KG1 (cell line): ENCODE measurements at regions not wholly inside any gene's neighbourhood (a gene's known extent, or its start where the extent isn't known, plus 50 kb on each side); places are given as distances from the start of the nearest gene placed in this dataset.
"Not testable (repeated sequence)": the region's sequence is repeated elsewhere in the genome, so short reads cannot be mapped to it uniquely, and the experiment has no call there.

Experiments
- DNase-seq: peaks from one replicate; lab custom pipeline; 2025; lab: John Stamatoyannopoulos, UW

GRCh38 chr12:107826276-107826675 is 51.8 kb downstream of the ASCL4 start:
- no peak for DNase-seq

DNA sequence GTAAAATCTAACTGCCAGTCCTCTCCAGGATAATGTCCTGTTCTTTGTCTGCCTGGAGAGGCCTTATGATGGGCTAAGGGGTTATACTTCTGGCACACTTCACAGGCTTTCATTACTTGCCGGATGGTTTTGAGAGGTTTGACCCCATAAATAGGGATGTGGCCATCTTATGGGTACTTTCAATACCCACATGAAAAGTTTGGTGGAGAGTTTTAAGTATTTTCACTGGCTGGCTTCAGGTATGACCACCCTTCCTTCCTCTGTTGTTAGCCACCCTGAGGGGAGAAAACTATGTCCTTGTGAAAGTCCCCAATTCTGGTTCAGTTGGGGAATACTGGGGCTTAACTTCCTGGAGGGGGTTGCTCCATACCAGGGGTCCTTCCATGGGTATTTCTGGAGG is 54.8 kb downstream of the ASCL4 start:
- no peak for DNase-seq

DNA sequence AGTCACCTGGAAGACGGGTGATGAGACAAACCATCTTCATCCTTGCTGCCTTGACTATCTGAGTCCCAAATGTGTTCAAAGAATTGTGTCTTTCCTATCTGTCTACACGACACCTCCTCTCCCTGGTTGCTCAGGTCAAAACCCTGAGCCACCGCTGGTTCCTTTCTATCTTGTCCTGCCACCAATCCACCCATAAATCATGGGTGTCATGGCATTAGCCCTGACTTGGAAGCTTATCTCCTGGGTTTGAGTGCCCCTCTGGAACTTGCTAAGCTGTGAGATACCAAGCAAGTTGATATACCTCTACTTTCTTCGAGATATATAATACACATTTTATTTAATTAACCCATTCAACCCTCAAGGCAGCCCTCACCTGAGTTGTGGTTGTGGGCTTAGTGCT is 57.9 kb downstream of the ASCL4 start:
- no peak for DNase-seq

- no peak for DNase-seq
Measured at GRCh38 chr12:107840186-107840585, 65.7 kb downstream of the ASCL4 start.

- no peak for DNase-seq
Measured at GRCh38 chr12:107843351-107844311, 69.1 kb downstream of the ASCL4 start.

DNA sequence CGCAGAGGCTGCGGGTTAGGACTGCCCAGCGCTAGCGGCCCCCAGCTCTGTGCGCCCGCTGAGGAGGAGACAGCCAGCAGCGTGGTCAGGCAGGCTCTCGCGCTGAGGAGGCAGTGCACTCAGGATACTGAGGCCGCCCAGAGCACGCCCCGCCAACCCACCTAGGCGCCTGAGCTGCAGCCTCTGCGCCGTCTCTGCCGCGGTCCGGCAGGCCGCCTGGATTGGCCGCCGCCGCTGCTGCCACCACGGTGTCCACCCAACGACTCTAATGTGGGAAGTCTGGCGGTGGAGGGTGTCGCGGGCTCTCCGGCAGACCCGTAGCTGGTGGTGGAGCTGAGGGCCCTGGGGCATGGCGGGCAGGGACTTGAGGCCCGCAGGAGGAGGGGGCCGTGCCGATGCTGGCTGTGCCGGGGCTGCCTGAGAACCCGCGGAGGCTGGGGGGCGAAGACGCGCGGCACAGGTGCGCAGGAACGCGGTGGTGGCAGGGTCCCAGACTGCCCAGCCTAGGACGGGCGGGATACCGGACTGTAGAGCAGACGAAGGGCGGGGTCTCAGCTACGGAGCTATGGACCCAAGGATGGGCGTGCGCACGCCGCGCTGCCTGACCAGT is 69.9 kb downstream of the ASCL4 start:
- no peak for DNase-seq

DNA sequence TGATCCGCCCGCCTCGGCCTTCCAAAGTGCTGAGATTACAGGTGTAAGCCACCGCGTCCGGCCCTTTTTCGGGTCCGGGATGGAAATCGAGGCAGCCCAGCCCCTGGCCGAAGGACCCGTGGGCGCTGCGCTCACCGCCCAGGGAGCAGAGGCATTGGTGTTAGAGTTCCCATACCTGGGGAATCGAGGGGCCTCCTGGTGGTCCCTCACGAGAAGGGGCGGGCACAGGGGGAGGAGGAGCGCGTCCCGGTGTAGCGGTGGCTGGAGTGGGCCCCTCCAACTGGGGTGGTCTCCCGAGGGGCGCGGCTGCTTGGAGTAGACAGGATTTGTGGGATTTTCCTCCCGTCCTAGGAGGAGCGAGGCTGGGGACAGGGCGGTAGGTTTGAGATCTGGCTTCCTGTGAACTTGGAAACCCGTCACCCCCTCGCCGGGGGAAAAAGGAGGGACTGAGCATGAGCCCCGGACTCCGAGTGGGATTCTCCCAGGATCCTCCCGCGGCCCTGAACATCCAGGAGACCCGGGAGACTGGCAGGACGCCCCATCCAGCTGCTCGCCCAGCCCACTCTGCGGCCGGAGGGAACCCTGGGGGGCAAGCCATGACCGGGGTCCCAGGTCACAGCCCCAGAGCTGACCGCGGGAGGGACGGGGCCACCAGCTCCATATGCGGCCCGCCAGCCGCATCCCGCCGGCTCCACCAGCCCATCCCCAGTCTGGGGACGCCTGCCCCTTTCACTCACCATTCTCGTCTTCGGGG is 70.9 kb downstream of the ASCL4 start:
- DNase-seq: no peak

DNA sequence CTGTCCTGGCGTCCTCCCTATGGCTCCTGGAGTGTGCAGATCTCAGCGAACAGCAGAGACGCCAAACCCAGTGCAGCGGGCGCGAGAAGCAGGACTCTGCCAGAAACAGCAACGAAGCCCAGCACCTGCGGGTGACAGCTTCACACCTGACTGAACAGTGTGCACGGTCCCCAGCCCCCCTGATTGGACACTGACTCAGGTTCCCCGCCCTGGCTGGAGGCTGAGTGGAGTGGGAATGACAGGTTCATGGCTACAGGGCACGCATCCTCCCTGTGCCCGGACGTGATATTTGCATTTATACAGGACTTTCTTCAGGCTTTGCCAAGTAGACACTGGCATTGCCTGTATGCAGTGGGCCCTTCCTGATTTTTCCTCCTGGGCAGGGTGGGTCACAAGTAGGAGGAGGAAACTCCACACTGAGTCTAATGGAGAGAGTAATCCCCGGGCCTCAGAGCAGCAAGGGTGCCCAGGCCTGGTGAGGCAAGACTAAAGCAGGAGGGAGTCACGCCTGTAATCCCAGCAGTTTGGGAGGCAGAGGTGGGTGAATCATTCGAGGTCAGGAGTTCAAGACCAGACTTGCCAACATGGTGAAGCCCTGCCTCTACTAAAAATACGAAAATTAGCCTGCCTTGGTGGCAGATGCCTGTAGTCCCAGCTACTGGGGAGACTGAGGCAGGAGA is 71.6 kb downstream of the ASCL4 start:
- no peak for DNase-seq

DNA sequence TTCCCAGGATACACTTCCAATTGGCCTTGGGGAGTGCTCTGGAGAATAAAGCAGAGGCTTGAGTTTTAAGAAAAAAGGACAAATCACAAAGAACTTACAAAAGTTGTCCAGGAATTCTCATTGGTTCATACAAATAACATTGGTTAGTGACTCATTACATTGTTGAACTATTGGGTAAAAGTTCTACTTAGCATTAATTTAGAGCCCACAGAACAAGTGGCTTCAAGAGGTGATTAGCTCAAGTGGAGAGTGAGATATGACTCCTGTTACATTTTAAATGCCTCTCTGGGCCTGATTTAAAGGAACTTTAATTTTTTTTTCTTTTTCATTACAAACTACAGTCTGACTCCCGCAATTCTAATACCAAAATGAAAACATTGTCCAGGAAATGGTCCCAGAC is 72.9 kb downstream of the ASCL4 start:
- DNase-seq: no peak

GRCh38 chr12:107847830-107848229 is 73.3 kb downstream of the ASCL4 start:
- DNase-seq: no peak

- no peak for DNase-seq
Measured at GRCh38 chr12:107853479-107853878, 79.0 kb downstream of the ASCL4 start.

DNA sequence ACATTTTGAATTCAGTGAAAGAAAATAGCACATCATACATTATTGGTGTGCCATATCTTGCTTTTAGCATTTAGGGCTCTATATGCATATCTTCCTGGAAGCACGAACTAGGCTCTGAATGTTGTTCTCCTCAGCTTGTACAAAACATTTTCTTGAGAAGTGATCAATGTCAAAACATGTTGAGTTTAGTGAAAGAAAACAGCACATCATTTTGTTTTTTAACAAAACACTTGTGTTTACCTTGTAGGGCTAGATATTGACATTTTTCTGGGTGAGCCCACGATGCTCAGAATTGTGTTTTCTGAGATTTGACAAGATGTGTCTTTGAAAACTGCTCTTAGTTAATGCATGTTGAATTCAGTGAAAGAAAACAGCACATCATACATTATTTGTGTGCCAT is 81.0 kb downstream of the ASCL4 start:
- no peak for DNase-seq

DNA sequence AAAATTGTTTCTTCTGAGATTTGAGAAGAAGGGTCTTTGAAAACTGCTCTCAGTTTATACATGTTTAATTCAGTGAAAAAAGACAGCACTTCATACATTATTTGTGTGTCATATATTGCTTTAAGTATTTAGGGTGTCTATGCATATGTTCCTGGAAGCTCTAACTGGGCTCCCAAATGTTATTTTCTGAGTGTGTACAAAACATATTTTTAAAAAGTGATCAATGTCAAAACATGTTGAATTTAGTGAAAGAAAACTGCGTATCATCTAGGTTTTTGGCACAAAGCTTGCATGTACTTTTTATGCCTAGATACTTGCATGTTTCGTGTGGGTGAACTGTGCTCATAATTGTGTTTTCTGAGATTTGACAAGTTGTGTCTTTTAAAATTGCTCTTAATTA is 81.6 kb downstream of the ASCL4 start:
- no peak for DNase-seq

DNA sequence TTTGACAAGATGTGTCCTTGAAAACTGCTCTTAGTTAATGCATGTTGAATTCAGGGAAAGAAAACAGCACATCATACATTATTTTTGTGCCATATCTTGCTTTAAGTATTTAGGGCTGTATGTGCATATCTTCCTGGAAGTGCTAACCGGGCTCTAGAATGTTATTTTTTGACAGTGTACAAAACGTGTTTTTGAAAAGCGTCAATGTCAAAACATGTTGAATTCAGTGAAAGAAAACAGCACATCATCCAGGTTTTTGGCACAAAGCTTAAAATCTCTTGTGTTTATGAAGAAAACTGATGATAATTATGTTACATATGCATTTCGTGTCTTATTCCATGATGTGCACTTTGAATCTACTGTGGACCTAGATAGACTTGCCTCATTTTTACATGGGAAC is 82.7 kb downstream of the ASCL4 start:
- no peak for DNase-seq

GRCh38 chr12:107859367-107859766 is 84.9 kb downstream of the ASCL4 start:
- DNase-seq: no peak

DNA sequence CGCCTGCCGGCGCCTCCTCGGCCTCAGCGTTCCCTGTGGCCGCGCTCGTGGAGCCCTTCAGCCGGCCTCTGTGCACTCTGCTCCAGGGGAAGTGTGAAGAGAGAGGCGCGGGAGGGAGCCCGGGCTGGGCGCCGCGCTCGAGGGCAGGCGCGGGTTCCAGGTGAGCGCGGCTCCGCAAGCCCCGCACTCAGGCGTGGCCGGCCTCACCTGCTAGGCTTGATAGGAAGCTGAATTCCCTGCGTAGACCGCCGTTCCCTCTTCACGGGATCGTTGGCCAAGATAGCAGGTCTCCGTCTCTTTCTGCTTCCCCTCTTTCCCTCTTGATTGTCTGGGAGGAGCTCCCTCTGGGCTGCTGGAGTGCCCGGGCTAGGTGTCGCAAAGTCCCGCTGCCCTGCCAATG is 89.7 kb downstream of the ASCL4 start:
- DNase-seq: no peak

DNA sequence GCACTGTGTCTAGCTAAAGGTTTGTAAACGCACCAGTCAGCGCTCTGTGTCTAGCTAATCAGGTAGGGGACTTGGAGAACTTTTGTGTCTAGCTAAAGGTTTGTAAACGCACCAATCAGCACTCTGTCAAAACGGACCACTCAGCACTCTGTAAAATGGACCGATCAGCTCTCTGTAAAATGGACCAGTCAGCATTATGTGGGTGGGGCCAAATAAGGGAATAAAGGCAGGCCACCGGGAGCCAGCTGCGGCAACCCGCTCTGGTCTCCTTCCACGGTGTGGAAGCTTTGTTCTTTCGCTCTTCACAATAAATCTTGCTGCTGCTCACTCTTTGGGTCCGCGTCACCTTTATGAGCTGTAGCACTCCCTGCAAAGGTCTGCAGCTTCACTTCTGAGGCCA is 90.2 kb downstream of the ASCL4 start:
- not testable (repeated sequence) for DNase-seq

DNA sequence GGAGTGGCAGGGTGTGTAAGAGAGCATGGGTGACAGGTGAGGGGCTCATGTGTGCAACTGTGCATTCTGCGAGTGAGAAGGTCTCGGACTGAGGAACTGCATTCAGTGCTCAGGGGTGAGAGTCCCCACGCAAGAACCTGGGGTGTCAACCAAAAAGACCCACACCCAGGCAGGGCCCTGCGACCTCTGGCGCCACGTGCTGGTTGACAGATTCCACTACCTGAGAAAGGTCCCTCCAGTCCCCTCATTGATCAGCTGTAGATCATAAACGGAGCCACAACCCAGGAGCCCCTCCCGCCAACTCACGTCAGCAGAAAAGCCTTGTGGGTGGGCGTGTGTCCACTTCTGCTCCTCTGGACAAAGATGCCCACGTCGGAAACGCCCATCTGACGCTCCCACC is 98.7 kb downstream of the ASCL4 start:
- DNase-seq: no peak

DNA sequence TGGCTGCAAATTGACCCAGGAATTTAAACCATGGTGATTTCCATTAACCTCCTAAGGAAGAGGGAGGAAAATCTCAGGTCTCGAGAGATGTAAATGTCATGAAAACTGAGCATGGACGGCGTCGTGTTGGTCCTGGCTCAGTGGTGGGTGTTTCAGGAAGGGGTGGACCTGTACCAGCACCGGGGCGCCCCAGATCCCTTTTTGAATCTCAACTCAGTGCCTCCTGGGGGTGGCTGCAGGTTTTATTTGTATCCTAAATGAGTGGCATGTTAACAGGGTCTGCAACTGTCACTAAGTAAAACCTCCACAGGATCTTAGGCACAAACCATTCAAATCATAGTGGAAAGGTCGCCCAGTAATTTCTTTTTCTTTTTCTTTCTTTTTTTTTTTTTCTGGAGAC is 101.3 kb downstream of the ASCL4 start:
- DNase-seq: no peak

- peak; percentile 51 for DNase-seq
Measured at GRCh38 chr12:107884769-107885694, 110.5 kb downstream of the ASCL4 start.

DNA sequence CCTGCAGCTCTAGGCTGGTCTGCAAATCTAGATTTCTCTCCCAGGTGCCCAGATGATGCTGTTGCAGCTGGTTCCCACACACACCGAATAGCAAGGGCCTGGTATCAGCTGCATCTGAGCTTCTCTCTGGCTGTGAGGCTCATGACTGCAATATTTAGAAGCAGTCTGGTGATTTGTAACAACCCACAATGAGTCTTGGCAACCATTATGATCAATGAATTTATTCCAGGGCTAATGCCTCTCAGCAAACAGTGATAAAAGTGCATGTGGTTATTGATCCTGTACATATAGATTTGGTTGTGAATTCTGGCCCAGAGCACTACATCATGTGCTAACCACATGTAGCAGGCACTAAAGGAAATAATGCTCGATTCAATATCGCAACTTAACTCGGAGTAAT is 114.3 kb downstream of the ASCL4 start:
- DNase-seq: no peak
